Immature natural killer cell (primary cell): ENCODE measurements at regions not wholly inside any gene's neighbourhood (a gene's known extent, or its start where the extent isn't known, plus 50 kb on each side); places are given as distances from the start of the nearest gene placed in this dataset.
"Not testable (repeated sequence)": the region's sequence is repeated elsewhere in the genome, so short reads cannot be mapped to it uniquely, and the experiment has no call there.

Source experiments
- DNase-seq, 3 donors: peaks; one replicate each; pipeline ENCODE4 v3.0.0; 2022; ENCODE audit warnings: mixed read lengths in 1 of 3
- H3K27ac Mint-ChIP-seq, 6 donors: one replicate each; pipeline ENCODE4 v1.8.0; 2020; ENCODE audit warnings: mixed read lengths in 6 of 6, mild to moderate bottlenecking in 5 of 6, inconsistent platforms in 4 of 6, moderate library complexity in 3 of 6
- H3K27me3 Mint-ChIP-seq, 3 donors: one replicate each; pipeline ENCODE4 v1.8.0; 2020 to 2021; ENCODE audit warnings: low read depth in 3 of 3, mild to moderate bottlenecking in 3 of 3, mixed read lengths in 3 of 3, moderate library complexity in 3 of 3, inconsistent platforms in 1 of 3
- H3K36me3 Mint-ChIP-seq, 3 donors: one replicate each; pipeline ENCODE4 v1.8.0; 2020; ENCODE audit warnings: mixed read lengths in 3 of 3, inconsistent platforms in 2 of 3, mild to moderate bottlenecking in 2 of 3
- H3K4me1 Mint-ChIP-seq, 2 donors: one replicate each; pipeline ENCODE4 v1.8.0; 2020; ENCODE audit warnings: inconsistent platforms in 2 of 2, mild to moderate bottlenecking in 2 of 2, mixed read lengths in 2 of 2, moderate library complexity in 1 of 2
- H3K4me3 Mint-ChIP-seq, 5 donors: one replicate each; pipeline ENCODE4 v1.8.0; 2020; ENCODE audit warnings: mild to moderate bottlenecking in 5 of 5, mixed read lengths in 5 of 5, inconsistent platforms in 3 of 5, moderate library complexity in 3 of 5
- H3K9me3 Mint-ChIP-seq, 6 donors: one replicate each; pipeline ENCODE4 v1.8.0; 2020; ENCODE audit warnings: mild to moderate bottlenecking in 6 of 6, mixed read lengths in 6 of 6, inconsistent platforms in 4 of 6, moderate library complexity in 3 of 6

- DNase-seq = no peak
- no peaks in the 10 kb centered on the region for H3K36me3 Mint-ChIP-seq
- no peak overlapping the region for H3K27ac Mint-ChIP-seq
- no peaks in the 10 kb centered on the region for H3K27me3 Mint-ChIP-seq
- H3K4me1 Mint-ChIP-seq = no peaks in the 10 kb centered on the region
- H3K4me3 Mint-ChIP-seq = no peak overlapping the region
- H3K9me3 Mint-ChIP-seq = peaks cover 6 to 36% (median 27%) of the 10 kb centered on the region in 6 donors
These were observed 57.0 kb downstream of the PCDH20 start for GRCh38 chr13:61358599-61358998.

GRCh38 chr13:61350341-61350740, 65.3 kb downstream of the PCDH20 start:
- H3K4me3 Mint-ChIP-seq = no peak overlapping the region
- no peaks in the 10 kb centered on the region for H3K36me3 Mint-ChIP-seq
- no peaks in the 10 kb centered on the region for H3K27me3 Mint-ChIP-seq
- no peak overlapping the region for H3K27ac Mint-ChIP-seq
- no peak for DNase-seq
- no peaks in the 10 kb centered on the region for H3K4me1 Mint-ChIP-seq
- peaks cover 0 to 19% (median 15%) of the 10 kb centered on the region in 6 donors for H3K9me3 Mint-ChIP-seq

GRCh38 chr13:61339054-61339621, 76.5 kb downstream of the PCDH20 start:
- H3K9me3 Mint-ChIP-seq = peaks cover 2 to 41% (median 15%) of the 10 kb centered on the region in 6 donors

GRCh38 chr13:61316647-61317046, 99.0 kb downstream of the PCDH20 start:
- no peaks in the 10 kb centered on the region for H3K27me3 Mint-ChIP-seq
- no peak overlapping the region for H3K27ac Mint-ChIP-seq
- no peaks in the 10 kb centered on the region for H3K36me3 Mint-ChIP-seq
- DNase-seq = no peak
- peaks cover 5 to 44% (median 28%) of the 10 kb centered on the region in 6 donors for H3K9me3 Mint-ChIP-seq
- no peak overlapping the region for H3K4me3 Mint-ChIP-seq
- no peaks in the 10 kb centered on the region for H3K4me1 Mint-ChIP-seq

More at GRCh38 chr13:61339054-61339621, 76.5 kb downstream of the PCDH20 start:
- Mint-ChIP-seq H3K27ac (no peak overlapping the region), H3K36me3 (no peaks in the 10 kb centered on the region), H3K27me3 (peaks cover 0 to 2% (median 0%) of the 10 kb centered on the region in 3 donors), H3K4me1 (no peaks in the 10 kb centered on the region), H3K4me3 (no peak overlapping the region)
- DNase-seq = no peak

GRCh38 chr13:61294467-61295191, 121.0 kb downstream of the PCDH20 start:
- peaks cover 5 to 41% (median 11%) of the 10 kb centered on the region in 6 donors for H3K9me3 Mint-ChIP-seq
- no peak overlapping the region for H3K27ac Mint-ChIP-seq
- no peak for DNase-seq
- no peaks in the 10 kb centered on the region for H3K4me1 Mint-ChIP-seq
- H3K27me3 Mint-ChIP-seq = peaks cover 0 to 3% (median 0%) of the 10 kb centered on the region in 3 donors
- H3K36me3 Mint-ChIP-seq = no peaks in the 10 kb centered on the region
- no peak overlapping the region for H3K4me3 Mint-ChIP-seq

GRCh38 chr13:61286148-61286745, 129.4 kb downstream of the PCDH20 start:
- Mint-ChIP-seq H3K4me3 (no peak overlapping the region), H3K9me3 (peaks cover 6 to 16% (median 10%) of the 10 kb centered on the region in 6 donors), H3K27me3 (peaks cover 0 to 4% (median 0%) of the 10 kb centered on the region in 3 donors), H3K4me1 (no peaks in the 10 kb centered on the region), H3K36me3 (no peaks in the 10 kb centered on the region), H3K27ac (no peak overlapping the region)
- DNase-seq = no peak

- no peaks in the 10 kb centered on the region for H3K27me3 Mint-ChIP-seq
- no peak overlapping the region for H3K4me3 Mint-ChIP-seq
- H3K36me3 Mint-ChIP-seq = no peaks in the 10 kb centered on the region
- H3K27ac Mint-ChIP-seq = no peak overlapping the region
- H3K4me1 Mint-ChIP-seq = no peaks in the 10 kb centered on the region
- peaks cover 5 to 48% (median 13%) of the 10 kb centered on the region in 6 donors for H3K9me3 Mint-ChIP-seq
- no peak for DNase-seq
These were observed 137.9 kb downstream of the PCDH20 start for GRCh38 chr13:61277586-61278276.

GRCh38 chr13:61277088-61277487, 138.6 kb downstream of the PCDH20 start:
- Mint-ChIP-seq H3K27ac (no peak overlapping the region), H3K9me3 (peaks cover 5 to 54% (median 14%) of the 10 kb centered on the region in 6 donors), H3K4me3 (no peak overlapping the region), H3K36me3 (no peaks in the 10 kb centered on the region), H3K4me1 (no peaks in the 10 kb centered on the region), H3K27me3 (no peaks in the 10 kb centered on the region)
- no peak for DNase-seq

- no peak for DNase-seq
- Mint-ChIP-seq H3K4me3 (no peak overlapping the region), H3K9me3 (peaks cover 5 to 54% (median 16%) of the 10 kb centered on the region in 6 donors), H3K4me1 (no peaks in the 10 kb centered on the region), H3K27ac (no peak overlapping the region), H3K36me3 (no peaks in the 10 kb centered on the region), H3K27me3 (no peaks in the 10 kb centered on the region)
These were observed 139.2 kb downstream of the PCDH20 start for GRCh38 chr13:61276401-61276800.

- Mint-ChIP-seq H3K4me1 (no peaks in the 10 kb centered on the region), H3K4me3 (no peak overlapping the region), H3K27me3 (no peaks in the 10 kb centered on the region), H3K27ac (no peak overlapping the region), H3K9me3 (peaks cover 5 to 54% (median 18%) of the 10 kb centered on the region in 6 donors), H3K36me3 (no peaks in the 10 kb centered on the region)
- no peak for DNase-seq
These were observed 139.9 kb downstream of the PCDH20 start for GRCh38 chr13:61275736-61276135.

GRCh38 chr13:61275251-61275650, 140.4 kb downstream of the PCDH20 start:
- Mint-ChIP-seq H3K4me1 (no peaks in the 10 kb centered on the region), H3K36me3 (no peaks in the 10 kb centered on the region)
- DNase-seq = no peak

GRCh38 chr13:61266896-61267295, 148.8 kb downstream of the PCDH20 start:
- H3K4me3 Mint-ChIP-seq, H3K4me1 Mint-ChIP-seq: not testable (repeated sequence)

More at GRCh38 chr13:61275251-61275650, 140.4 kb downstream of the PCDH20 start:
- Mint-ChIP-seq H3K27me3 (no peaks in the 10 kb centered on the region), H3K9me3 (peaks cover 7 to 55% (median 17%) of the 10 kb centered on the region in 6 donors), H3K27ac (no peak overlapping the region), H3K4me3 (no peak overlapping the region)

GRCh38 chr13:61261746-61262472, 153.7 kb downstream of the PCDH20 start:
- no peak for DNase-seq
- Mint-ChIP-seq H3K36me3 (no peaks in the 10 kb centered on the region), H3K4me3 (no peak overlapping the region), H3K9me3 (peaks cover 8 to 24% (median 12%) of the 10 kb centered on the region in 6 donors), H3K4me1 (no peaks in the 10 kb centered on the region), H3K27ac (no peak overlapping the region), H3K27me3 (no peaks in the 10 kb centered on the region)

More at GRCh38 chr13:61266896-61267295, 148.8 kb downstream of the PCDH20 start:
- not testable (repeated sequence) for DNase-seq, H3K36me3 Mint-ChIP-seq, H3K27me3 Mint-ChIP-seq, H3K27ac Mint-ChIP-seq
- peaks cover 17 to 53% (median 38%) of the 10 kb centered on the region in 6 donors for H3K9me3 Mint-ChIP-seq
